ENCODE measurements at regions not wholly inside any gene's neighbourhood (a gene's known extent, or its start where the extent isn't known, plus 50 kb on each side); places are given as distances from the start of the nearest gene placed in this dataset.

DNA sequence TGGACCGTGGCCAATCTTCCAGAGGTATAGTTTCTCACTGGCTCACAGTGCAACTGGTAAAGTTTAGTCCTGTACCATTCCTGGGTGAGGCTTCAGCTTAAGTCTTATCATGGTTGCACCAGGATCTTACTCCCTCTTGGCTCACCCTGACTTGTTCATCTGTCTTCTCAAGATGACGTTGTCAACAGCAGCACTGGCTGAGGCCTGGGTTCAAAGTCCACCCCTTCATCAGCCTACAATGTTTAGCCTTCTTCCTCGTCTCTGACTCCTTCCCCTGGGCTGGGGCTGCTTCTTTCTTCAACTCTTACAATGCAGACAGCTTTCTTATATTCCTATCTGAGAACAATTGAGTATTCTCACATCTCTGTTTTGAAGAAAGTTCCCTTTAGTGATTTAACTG, 311.1 kb upstream of the CLINT1 start:
- Histone ChIP-seq H3K4me3 (no peak overlapping the region), H3K4me1 (peaks cover 4% of the 10 kb centered on the region), H3K27ac (replicated peaks) (no peak overlapping the region), H3K36me3 (no peaks in the 10 kb centered on the region), H3K27me3 (ENCODE audit: low read depth) (peaks cover 25% of the 10 kb centered on the region), H3K9me3 (replicated peaks) (no peaks in the 10 kb centered on the region)
- DNase-seq: no peak
- intact Hi-C loops (cut with micrococcal nuclease): loop anchor here (5.0 kb wide), 1 partner anchor 937 kb away; no protein-coding TSS in a partner anchor
- no peak for TF ChIP-seq CTCF (IDR thresholded peaks at IDR 0.05; ENCODE audit: borderline replicate concordance)

DNA sequence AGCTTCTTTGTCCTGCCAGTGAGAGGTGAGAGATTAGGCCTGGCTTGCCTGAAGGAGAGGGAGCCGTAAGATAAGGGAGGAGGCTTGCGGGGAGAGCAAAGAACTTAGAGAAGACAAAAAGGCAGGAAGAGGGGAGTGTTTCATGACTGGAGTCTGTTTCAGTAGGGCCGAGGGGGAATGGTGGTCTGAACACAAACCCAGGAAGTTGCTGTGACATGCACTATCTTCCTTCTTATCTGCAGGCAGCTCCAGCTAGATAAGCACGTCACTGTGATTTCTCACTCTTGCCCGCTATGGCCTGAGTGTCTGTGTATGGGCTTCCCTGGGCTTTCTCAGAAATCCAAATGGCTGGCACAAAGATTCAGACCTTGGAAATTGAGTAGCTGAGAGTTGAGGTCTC, 307.5 kb upstream of the CLINT1 start:
- intact Hi-C loops (cut with micrococcal nuclease): no loop called here
- no peak for TF ChIP-seq CTCF (IDR thresholded peaks at IDR 0.05; ENCODE audit: borderline replicate concordance)
- no peaks in the 10 kb centered on the region for H3K9me3 ChIP-seq (replicated peaks)
- H3K27me3 ChIP-seq (ENCODE audit: low read depth): peaks cover 23% of the 10 kb centered on the region
- no peak for DNase-seq
- no peak overlapping the region for H3K27ac ChIP-seq (replicated peaks)
- no peaks in the 10 kb centered on the region for H3K4me1 ChIP-seq
- no peaks in the 10 kb centered on the region for H3K36me3 ChIP-seq
- no peak overlapping the region for H3K4me3 ChIP-seq

- DNase-seq: no peak
- Histone ChIP-seq H3K36me3 (no peaks in the 10 kb centered on the region), H3K4me1 (no peaks in the 10 kb centered on the region), H3K27ac (replicated peaks) (no peak overlapping the region), H3K4me3 (no peak overlapping the region), H3K27me3 (ENCODE audit: low read depth) (peaks cover 17% of the 10 kb centered on the region), H3K9me3 (replicated peaks) (no peaks in the 10 kb centered on the region)
- no peak for TF ChIP-seq CTCF (IDR thresholded peaks at IDR 0.05; ENCODE audit: borderline replicate concordance)
- intact Hi-C loops (cut with micrococcal nuclease): no loop called here
These were observed 306.7 kb upstream of the CLINT1 start for GRCh38 chr5:158165647-158166046.

- no peak for TF ChIP-seq CTCF (IDR thresholded peaks at IDR 0.05; ENCODE audit: borderline replicate concordance)
- H3K27me3 ChIP-seq (ENCODE audit: low read depth): peaks cover 17% of the 10 kb centered on the region
- no peaks in the 10 kb centered on the region for H3K4me1 ChIP-seq
- no peaks in the 10 kb centered on the region for H3K36me3 ChIP-seq
- no peaks in the 10 kb centered on the region for H3K9me3 ChIP-seq (replicated peaks)
- intact Hi-C loops (cut with micrococcal nuclease): no loop called here
- no peak overlapping the region for H3K4me3 ChIP-seq
- DNase-seq: no peak
- no peak overlapping the region for H3K27ac ChIP-seq (replicated peaks)
These were observed 305.5 kb upstream of the CLINT1 start for GRCh38 chr5:158164296-158165047.

GRCh38 chr5:158163451-158164295, 304.7 kb upstream of the CLINT1 start:
- no peaks in the 10 kb centered on the region for H3K36me3 ChIP-seq
- intact Hi-C loops (cut with micrococcal nuclease): no loop called here
- DNase-seq: no peak
- TF ChIP-seq CTCF (IDR thresholded peaks at IDR 0.05; ENCODE audit: borderline replicate concordance): no peak
- H3K4me1 ChIP-seq: no peaks in the 10 kb centered on the region
- no peaks in the 10 kb centered on the region for H3K9me3 ChIP-seq (replicated peaks)
- no peak overlapping the region for H3K4me3 ChIP-seq
- peaks cover 17% of the 10 kb centered on the region for H3K27me3 ChIP-seq (ENCODE audit: low read depth)
- H3K27ac ChIP-seq (replicated peaks): no peak overlapping the region

Data from left ventricle myocardium inferior (tissue), 1 donor.